ENCODE measurements at regions not wholly inside any gene's neighbourhood (a gene's known extent, or its start where the extent isn't known, plus 50 kb on each side); places are given as distances from the start of the nearest gene placed in this dataset.

DNA sequence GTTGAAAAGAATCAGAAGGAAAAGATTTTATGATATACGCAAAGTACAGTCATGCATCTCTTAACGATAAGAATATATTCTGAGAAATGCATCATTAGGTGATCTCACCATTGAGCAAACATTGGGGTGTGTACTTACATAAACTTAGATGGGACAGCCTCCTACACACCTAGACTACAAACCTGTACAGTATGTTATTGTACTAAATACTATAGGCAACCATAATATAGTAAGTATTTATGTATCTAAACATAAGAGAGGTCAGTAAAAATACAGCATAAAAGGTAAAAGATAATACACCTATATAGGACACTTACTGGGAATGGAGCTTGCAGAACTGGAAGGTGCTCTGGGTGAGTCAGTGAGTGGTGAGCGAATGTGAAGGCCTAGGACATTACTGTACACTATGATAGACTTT, 254.6 kb downstream of the SPRY2 start:
- POLR2A ChIA-PET, result no interaction called here
- CTCF ChIA-PET, result interaction anchor here (1.6 kb wide), 1 partner anchor 12 kb away, joined by 5 read pairs; no protein-coding TSS in a partner anchor
- DNase-seq (ENCODE audit: extremely low spot score), result no peak
- no peak for TF ChIP-seq CTCF (IDR thresholded peaks at IDR 0.05; ENCODE audit: control extremely low read depth, extremely low read depth, low read depth, missing control alignments)

DNA sequence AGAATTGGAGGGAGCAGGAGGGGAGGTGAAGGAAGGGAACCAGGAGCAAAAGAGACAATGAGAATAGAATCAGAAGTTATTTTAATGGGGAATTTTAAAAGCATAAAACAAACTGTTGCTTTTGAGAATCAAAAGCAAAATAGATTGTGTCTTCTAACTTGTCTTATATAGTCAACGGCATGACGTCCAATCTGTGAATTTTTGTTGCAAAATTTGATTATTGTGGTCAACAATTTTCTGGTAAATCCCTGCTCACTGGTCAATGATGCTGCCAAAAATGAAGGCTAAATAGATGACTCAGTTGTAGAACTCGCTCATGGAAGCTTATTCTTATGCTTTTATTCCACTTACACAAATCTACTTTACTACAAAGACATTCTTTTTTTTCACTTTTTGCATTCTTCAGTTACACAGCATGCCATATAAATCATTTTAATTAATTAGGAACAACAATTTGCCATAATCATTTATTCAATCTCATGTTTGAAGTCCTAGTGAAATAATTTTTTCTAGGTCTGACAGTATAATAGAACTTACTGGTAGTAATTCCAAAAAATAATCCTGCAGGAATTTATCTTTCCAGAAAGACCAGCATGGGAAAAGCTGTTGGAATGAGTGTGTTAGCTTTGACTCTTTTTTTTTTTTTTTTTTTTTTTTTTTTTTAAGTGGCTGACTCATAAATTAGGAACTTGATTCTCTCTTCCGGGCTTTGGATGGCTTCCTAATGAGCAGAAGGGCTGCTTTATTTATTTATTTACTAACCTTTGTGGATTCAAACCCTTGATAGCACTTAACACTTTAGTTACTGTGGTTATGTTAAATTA, 256.9 kb downstream of the SPRY2 start:
- ChIA-PET CTCF (no interaction called here), POLR2A (no interaction called here)

GRCh38 chr13:80083081-80083852, 257.7 kb downstream of the SPRY2 start:
- ChIA-PET CTCF (interaction anchor here (1.1 kb wide), 1 partner anchor 11 kb away, joined by 3 read pairs; no protein-coding TSS in a partner anchor), POLR2A (no interaction called here)
- DNase-seq (ENCODE audit: extremely low spot score), result no peak
- TF ChIP-seq CTCF (IDR thresholded peaks at IDR 0.05; ENCODE audit: control extremely low read depth, extremely low read depth, low read depth, missing control alignments), result no peak

More for the DNA sequence above, 256.9 kb downstream of the SPRY2 start:
- TF ChIP-seq CTCF (IDR thresholded peaks at IDR 0.05; ENCODE audit: control extremely low read depth, extremely low read depth, low read depth, missing control alignments), result no peak
- no peak for DNase-seq (ENCODE audit: extremely low spot score)

DNA sequence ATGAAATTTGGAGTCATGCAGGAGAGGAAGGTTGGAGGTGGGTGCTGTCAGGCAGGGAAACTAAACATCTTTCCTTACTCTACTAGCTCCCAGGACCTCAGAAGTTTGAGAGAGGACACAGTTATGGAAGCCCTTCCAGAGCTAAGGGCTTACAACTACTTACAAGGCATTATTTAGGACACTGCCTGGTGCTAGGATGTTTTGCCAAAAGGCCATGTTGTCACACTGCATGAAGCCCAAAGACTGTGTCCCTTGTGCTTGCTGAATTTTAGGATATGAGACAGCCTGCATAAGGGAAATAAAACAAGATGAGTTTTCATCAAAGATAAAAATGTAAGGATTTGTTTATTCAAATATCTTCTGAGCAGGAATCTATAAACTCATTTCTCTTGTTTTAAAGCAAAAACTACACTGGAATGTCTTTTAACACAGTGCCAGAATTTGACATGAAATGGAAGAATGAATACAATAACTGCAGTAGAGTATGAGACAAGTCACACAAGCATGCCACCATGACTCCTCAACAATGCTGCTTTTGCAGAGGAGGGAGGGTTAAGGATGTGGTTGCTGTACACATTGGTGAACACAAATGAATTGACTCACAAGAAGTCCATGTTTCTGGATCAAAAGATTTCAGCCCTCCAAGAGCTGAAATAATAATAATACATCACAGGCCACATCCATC, 258.4 kb downstream of the SPRY2 start:
- ChIA-PET POLR2A (no interaction called here), CTCF (interaction anchor here (1.0 to 1.1 kb wide), 2 partner anchors 10 to 15 kb away, joined by 3 read pairs; no protein-coding TSS in a partner anchor)

DNA sequence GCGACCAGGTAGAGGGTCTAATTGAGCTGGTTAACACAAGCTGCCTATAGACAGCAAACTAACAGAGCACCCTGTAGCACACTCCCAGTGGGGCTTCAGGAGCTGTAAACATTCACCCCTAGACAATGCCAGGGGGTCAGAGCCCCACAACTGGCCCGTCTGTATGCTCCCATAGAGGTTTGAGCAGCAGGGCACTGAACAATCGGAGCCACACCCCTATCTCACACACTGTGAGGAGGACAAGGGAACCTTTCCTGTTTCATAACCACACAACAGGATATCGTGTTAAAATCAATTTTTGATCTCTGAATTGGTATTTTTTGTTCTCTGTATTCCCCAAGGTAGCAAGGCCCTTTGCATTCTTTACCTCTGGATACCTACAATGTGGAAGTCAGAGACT, 266.1 kb downstream of the SPRY2 start:
- no peak for TF ChIP-seq CTCF (IDR thresholded peaks at IDR 0.05; ENCODE audit: control extremely low read depth, extremely low read depth, low read depth, missing control alignments)
- ChIA-PET CTCF (interaction anchor here (1.3 kb wide), 1 partner anchor 33 kb away, joined by 3 read pairs; no protein-coding TSS in a partner anchor), POLR2A (no interaction called here)
- no peak for DNase-seq (ENCODE audit: extremely low spot score)

More for the DNA sequence above, 258.4 kb downstream of the SPRY2 start:
- DNase-seq (ENCODE audit: extremely low spot score), result no peak
- TF ChIP-seq CTCF (IDR thresholded peaks at IDR 0.05; ENCODE audit: control extremely low read depth, extremely low read depth, low read depth, missing control alignments), result no peak

DNA sequence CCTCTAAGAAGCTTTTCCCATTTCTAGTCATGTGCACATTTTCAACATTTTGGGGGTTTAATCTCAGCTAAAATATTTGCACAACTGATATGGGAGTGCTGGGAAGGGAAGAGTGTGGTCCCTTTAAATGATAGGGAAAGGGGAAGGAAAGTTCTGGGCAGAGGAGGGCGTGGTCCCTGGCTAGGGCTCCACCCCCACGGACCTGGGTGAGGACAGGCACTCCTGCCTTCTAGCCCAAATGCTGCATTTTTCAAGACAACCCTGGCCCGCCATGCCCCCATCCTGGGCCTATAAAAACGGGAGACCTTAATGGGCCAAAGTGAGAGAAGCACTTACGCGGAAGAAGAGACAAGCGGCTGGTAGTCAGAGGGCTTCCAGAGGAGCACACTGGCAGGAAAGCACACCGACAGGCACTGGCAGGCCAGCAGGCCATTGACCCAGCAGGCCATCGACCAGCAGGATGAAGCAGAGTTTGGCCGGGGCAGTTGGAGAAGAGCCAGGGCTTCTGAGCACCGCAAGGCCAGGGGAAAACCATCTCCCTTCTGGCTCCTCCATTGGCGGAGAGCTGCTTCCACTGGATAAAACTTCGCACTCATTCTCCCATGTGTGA, 266.7 kb downstream of the SPRY2 start:
- ChIA-PET CTCF (interaction anchor here (1.3 kb wide), 1 partner anchor 33 kb away, joined by 3 read pairs; no protein-coding TSS in a partner anchor), POLR2A (no interaction called here)
- no peak for DNase-seq (ENCODE audit: extremely low spot score)
- no peak for TF ChIP-seq CTCF (IDR thresholded peaks at IDR 0.05; ENCODE audit: control extremely low read depth, extremely low read depth, low read depth, missing control alignments)
